ENCODE measurements at regions not wholly inside any gene's neighbourhood (a gene's known extent, or its start where the extent isn't known, plus 50 kb on each side); places are given as distances from the start of the nearest gene placed in this dataset.

- no peaks in the 10 kb centered on the region for H3K9me3 ChIP-seq (ENCODE audit: control insufficient read depth, insufficient read depth, low read length)
- no peaks in the 10 kb centered on the region for H3K27me3 ChIP-seq (ENCODE audit: control insufficient read depth, insufficient read depth, low read length)
- no peak overlapping the region for H3K9ac ChIP-seq (ENCODE audit: low read depth, low read length)
These were observed 536.4 kb upstream of the NOVA1 start for GRCh38 chr14:27134200-27134599.

GRCh38 chr14:27145170-27145569, 547.3 kb upstream of the NOVA1 start:
- H3K27me3 ChIP-seq (ENCODE audit: control insufficient read depth, insufficient read depth, low read length) = no peaks in the 10 kb centered on the region
- no peaks in the 10 kb centered on the region for H3K4me1 ChIP-seq (ENCODE audit: control insufficient read depth, insufficient read depth, low read length)
- H3K9me3 ChIP-seq (ENCODE audit: control insufficient read depth, insufficient read depth, low read length) = no peaks in the 10 kb centered on the region

More at GRCh38 chr14:27134200-27134599, 536.4 kb upstream of the NOVA1 start:
- H3K36me3 ChIP-seq (ENCODE audit: control insufficient read depth, insufficient read depth, low read length) = no peaks in the 10 kb centered on the region
- H3K4me3 ChIP-seq (ENCODE audit: low read depth, low read length) = no peak overlapping the region
- no peaks in the 10 kb centered on the region for H3K4me1 ChIP-seq (ENCODE audit: control insufficient read depth, insufficient read depth, low read length)

GRCh38 chr14:27148143-27148542, 550.3 kb upstream of the NOVA1 start:
- H3K4me1 ChIP-seq (ENCODE audit: control insufficient read depth, insufficient read depth, low read length) = no peaks in the 10 kb centered on the region

More at GRCh38 chr14:27145170-27145569, 547.3 kb upstream of the NOVA1 start:
- Histone ChIP-seq H3K36me3 (ENCODE audit: control insufficient read depth, insufficient read depth, low read length) (no peaks in the 10 kb centered on the region), H3K9ac (ENCODE audit: low read depth, low read length) (no peak overlapping the region), H3K4me3 (ENCODE audit: low read depth, low read length) (no peak overlapping the region)

GRCh38 chr14:27164139-27164538, 566.3 kb upstream of the NOVA1 start:
- no peaks in the 10 kb centered on the region for H3K36me3 ChIP-seq (ENCODE audit: control insufficient read depth, insufficient read depth, low read length)
- no peaks in the 10 kb centered on the region for H3K4me1 ChIP-seq (ENCODE audit: control insufficient read depth, insufficient read depth, low read length)
- no peak overlapping the region for H3K9ac ChIP-seq (ENCODE audit: low read depth, low read length)
- no peaks in the 10 kb centered on the region for H3K27me3 ChIP-seq (ENCODE audit: control insufficient read depth, insufficient read depth, low read length)
- H3K4me3 ChIP-seq (ENCODE audit: low read depth, low read length) = no peak overlapping the region
- no peaks in the 10 kb centered on the region for H3K9me3 ChIP-seq (ENCODE audit: control insufficient read depth, insufficient read depth, low read length)

More at GRCh38 chr14:27148143-27148542, 550.3 kb upstream of the NOVA1 start:
- H3K4me3 ChIP-seq (ENCODE audit: low read depth, low read length) = no peak overlapping the region
- no peaks in the 10 kb centered on the region for H3K9me3 ChIP-seq (ENCODE audit: control insufficient read depth, insufficient read depth, low read length)
- H3K36me3 ChIP-seq (ENCODE audit: control insufficient read depth, insufficient read depth, low read length) = no peaks in the 10 kb centered on the region
- H3K9ac ChIP-seq (ENCODE audit: low read depth, low read length) = no peak overlapping the region
- H3K27me3 ChIP-seq (ENCODE audit: control insufficient read depth, insufficient read depth, low read length) = no peaks in the 10 kb centered on the region

GRCh38 chr14:27175489-27175888, 577.7 kb upstream of the NOVA1 start:
- Histone ChIP-seq H3K9ac (ENCODE audit: low read depth, low read length) (no peak overlapping the region), H3K9me3 (ENCODE audit: control insufficient read depth, insufficient read depth, low read length) (no peaks in the 10 kb centered on the region), H3K36me3 (ENCODE audit: control insufficient read depth, insufficient read depth, low read length) (no peaks in the 10 kb centered on the region), H3K4me3 (ENCODE audit: low read depth, low read length) (no peak overlapping the region), H3K27me3 (ENCODE audit: control insufficient read depth, insufficient read depth, low read length) (no peaks in the 10 kb centered on the region), H3K4me1 (ENCODE audit: control insufficient read depth, insufficient read depth, low read length) (no peaks in the 10 kb centered on the region)

- H3K9me3 ChIP-seq (ENCODE audit: control insufficient read depth, insufficient read depth, low read length) = no peaks in the 10 kb centered on the region
- no peaks in the 10 kb centered on the region for H3K27me3 ChIP-seq (ENCODE audit: control insufficient read depth, insufficient read depth, low read length)
- H3K4me3 ChIP-seq (ENCODE audit: low read depth, low read length) = no peak overlapping the region
- H3K36me3 ChIP-seq (ENCODE audit: control insufficient read depth, insufficient read depth, low read length) = no peaks in the 10 kb centered on the region
- H3K4me1 ChIP-seq (ENCODE audit: control insufficient read depth, insufficient read depth, low read length) = no peaks in the 10 kb centered on the region
- no peak overlapping the region for H3K9ac ChIP-seq (ENCODE audit: low read depth, low read length)
These were observed 583.5 kb upstream of the NOVA1 start for GRCh38 chr14:27181333-27181732.

GRCh38 chr14:27184427-27184826, 586.6 kb upstream of the NOVA1 start:
- no peaks in the 10 kb centered on the region for H3K9me3 ChIP-seq (ENCODE audit: control insufficient read depth, insufficient read depth, low read length)
- H3K36me3 ChIP-seq (ENCODE audit: control insufficient read depth, insufficient read depth, low read length) = no peaks in the 10 kb centered on the region
- H3K27me3 ChIP-seq (ENCODE audit: control insufficient read depth, insufficient read depth, low read length) = no peaks in the 10 kb centered on the region
- no peak overlapping the region for H3K4me3 ChIP-seq (ENCODE audit: low read depth, low read length)
- no peak overlapping the region for H3K9ac ChIP-seq (ENCODE audit: low read depth, low read length)
- H3K4me1 ChIP-seq (ENCODE audit: control insufficient read depth, insufficient read depth, low read length) = no peaks in the 10 kb centered on the region

GRCh38 chr14:27186048-27186447, 588.2 kb upstream of the NOVA1 start:
- H3K36me3 ChIP-seq (ENCODE audit: control insufficient read depth, insufficient read depth, low read length) = no peaks in the 10 kb centered on the region
- no peaks in the 10 kb centered on the region for H3K9me3 ChIP-seq (ENCODE audit: control insufficient read depth, insufficient read depth, low read length)
- H3K4me1 ChIP-seq (ENCODE audit: control insufficient read depth, insufficient read depth, low read length) = no peaks in the 10 kb centered on the region
- no peak overlapping the region for H3K4me3 ChIP-seq (ENCODE audit: low read depth, low read length)
- H3K9ac ChIP-seq (ENCODE audit: low read depth, low read length) = no peak overlapping the region
- H3K27me3 ChIP-seq (ENCODE audit: control insufficient read depth, insufficient read depth, low read length) = no peaks in the 10 kb centered on the region

- Histone ChIP-seq H3K36me3 (ENCODE audit: control insufficient read depth, insufficient read depth, low read length) (no peaks in the 10 kb centered on the region), H3K27me3 (ENCODE audit: control insufficient read depth, insufficient read depth, low read length) (no peaks in the 10 kb centered on the region), H3K9ac (ENCODE audit: low read depth, low read length) (no peak overlapping the region), H3K4me3 (ENCODE audit: low read depth, low read length) (no peak overlapping the region), H3K4me1 (ENCODE audit: control insufficient read depth, insufficient read depth, low read length) (no peaks in the 10 kb centered on the region), H3K9me3 (ENCODE audit: control insufficient read depth, insufficient read depth, low read length) (no peaks in the 10 kb centered on the region)
These were observed 589.3 kb upstream of the NOVA1 start for GRCh38 chr14:27187136-27187535.

GRCh38 chr14:27190296-27190695, 592.5 kb upstream of the NOVA1 start:
- Histone ChIP-seq H3K9me3 (ENCODE audit: control insufficient read depth, insufficient read depth, low read length) (no peaks in the 10 kb centered on the region), H3K27me3 (ENCODE audit: control insufficient read depth, insufficient read depth, low read length) (no peaks in the 10 kb centered on the region), H3K36me3 (ENCODE audit: control insufficient read depth, insufficient read depth, low read length) (no peaks in the 10 kb centered on the region), H3K4me1 (ENCODE audit: control insufficient read depth, insufficient read depth, low read length) (no peaks in the 10 kb centered on the region), H3K9ac (ENCODE audit: low read depth, low read length) (no peak overlapping the region), H3K4me3 (ENCODE audit: low read depth, low read length) (no peak overlapping the region)

- Histone ChIP-seq H3K4me3 (ENCODE audit: low read depth, low read length) (no peak overlapping the region), H3K9me3 (ENCODE audit: control insufficient read depth, insufficient read depth, low read length) (no peaks in the 10 kb centered on the region), H3K9ac (ENCODE audit: low read depth, low read length) (no peak overlapping the region), H3K36me3 (ENCODE audit: control insufficient read depth, insufficient read depth, low read length) (no peaks in the 10 kb centered on the region), H3K27me3 (ENCODE audit: control insufficient read depth, insufficient read depth, low read length) (no peaks in the 10 kb centered on the region), H3K4me1 (ENCODE audit: control insufficient read depth, insufficient read depth, low read length) (no peaks in the 10 kb centered on the region)
These were observed 601.4 kb upstream of the NOVA1 start for GRCh38 chr14:27199272-27199671.

GRCh38 chr14:27205036-27205435, 607.2 kb upstream of the NOVA1 start:
- H3K9ac ChIP-seq (ENCODE audit: low read depth, low read length) = no peak overlapping the region

GRCh38 chr14:27211741-27212140, 613.9 kb upstream of the NOVA1 start:
- H3K27me3 ChIP-seq (ENCODE audit: control insufficient read depth, insufficient read depth, low read length) = no peaks in the 10 kb centered on the region
- H3K9me3 ChIP-seq (ENCODE audit: control insufficient read depth, insufficient read depth, low read length) = no peaks in the 10 kb centered on the region
- H3K9ac ChIP-seq (ENCODE audit: low read depth, low read length) = no peak overlapping the region
- H3K4me3 ChIP-seq (ENCODE audit: low read depth, low read length) = no peak overlapping the region
- no peaks in the 10 kb centered on the region for H3K36me3 ChIP-seq (ENCODE audit: control insufficient read depth, insufficient read depth, low read length)
- no peaks in the 10 kb centered on the region for H3K4me1 ChIP-seq (ENCODE audit: control insufficient read depth, insufficient read depth, low read length)

More at GRCh38 chr14:27205036-27205435, 607.2 kb upstream of the NOVA1 start:
- no peaks in the 10 kb centered on the region for H3K9me3 ChIP-seq (ENCODE audit: control insufficient read depth, insufficient read depth, low read length)
- no peaks in the 10 kb centered on the region for H3K27me3 ChIP-seq (ENCODE audit: control insufficient read depth, insufficient read depth, low read length)
- no peaks in the 10 kb centered on the region for H3K36me3 ChIP-seq (ENCODE audit: control insufficient read depth, insufficient read depth, low read length)
- H3K4me3 ChIP-seq (ENCODE audit: low read depth, low read length) = no peak overlapping the region
- H3K4me1 ChIP-seq (ENCODE audit: control insufficient read depth, insufficient read depth, low read length) = no peaks in the 10 kb centered on the region
